Activated CD4-positive, alpha-beta memory T cell treated with anti-CD3 and anti-CD28 coated beads, Interleukin-2, amount 10 ng/mL, durations not matched to agents 7 days and 5 days (primary cell): ENCODE measurements at regions not wholly inside any gene's neighbourhood (a gene's known extent, or its start where the extent isn't known, plus 50 kb on each side); places are given as distances from the start of the nearest gene placed in this dataset.

Experiments used
- CTCF ChIA-PET: fragments of 350-600 bp; sonication (Branson Sonifier 250); formaldehyde crosslinking; loops from one replicate; lab custom pipeline; 2021; ENCODE audit warnings: antibody characterized with exemption, inconsistent platforms; lab: Charles Lee
- POLR2A ChIA-PET: fragments of 350-600 bp; sonication (Branson Sonifier 250); formaldehyde crosslinking; loops from one replicate; lab custom pipeline; 2021; ENCODE audit warnings: antibody characterized with exemption; lab: Charles Lee
- DNase-seq: peaks from one replicate; pipeline ENCODE4 v3.0.0-alpha.2; 2020
- H3K27ac Mint-ChIP-seq: one replicate; pipeline ENCODE4 v1.8.0; 2021; ENCODE audit warnings: mild to moderate bottlenecking, mixed read lengths
- H3K27me3 Mint-ChIP-seq: one replicate; pipeline ENCODE4 v1.8.0; 2021; ENCODE audit warnings: mixed read lengths
- H3K36me3 Mint-ChIP-seq: one replicate; pipeline ENCODE4 v1.8.0; 2021; ENCODE audit warnings: low read depth, mixed read lengths
- H3K4me1 Mint-ChIP-seq: one replicate; pipeline ENCODE4 v1.8.0; 2021; ENCODE audit warnings: mixed read lengths
- H3K4me3 Mint-ChIP-seq: one replicate; pipeline ENCODE4 v1.8.0; 2021; ENCODE audit warnings: mild to moderate bottlenecking, mixed read lengths
- H3K9me3 Mint-ChIP-seq: one replicate; pipeline ENCODE4 v1.8.0; 2021; ENCODE audit warnings: mixed read lengths

DNA sequence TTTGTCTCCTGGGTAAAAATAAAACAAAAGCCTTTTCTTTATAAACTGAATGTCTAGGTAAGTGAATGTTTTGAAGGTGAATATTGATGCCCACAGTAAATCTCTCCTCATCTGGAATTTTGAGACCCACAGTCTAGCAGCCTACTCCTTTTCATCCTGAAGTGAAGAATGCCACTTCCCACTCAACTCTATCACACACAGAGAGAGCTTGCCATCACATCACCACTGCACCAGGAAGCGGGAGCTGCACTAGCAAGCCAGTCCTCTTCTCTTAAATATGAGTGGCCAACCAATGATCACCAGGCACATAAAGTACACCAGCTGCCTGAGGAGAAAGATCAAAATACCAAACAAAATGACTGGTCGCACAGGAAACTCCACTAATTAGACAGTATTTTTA lies 140.8 kb downstream of the MRPL39 start:
- ChIA-PET POLR2A (interaction anchor here (0.8 to 1.5 kb wide), 2 partner anchors 14 to 141 kb away, joined by 3 to 4 read pairs; no protein-coding TSS in a partner anchor), CTCF (interaction anchor here (1.2 to 1.4 kb wide), 2 partner anchors 43 to 81 kb away, joined by 3 read pairs; no protein-coding TSS in a partner anchor)
- peaks cover 37% of the 10 kb centered on the region for H3K4me1 Mint-ChIP-seq
- H3K27me3 Mint-ChIP-seq: no peaks in the 10 kb centered on the region
- no peak overlapping the region for H3K4me3 Mint-ChIP-seq
- H3K27ac Mint-ChIP-seq: no peak overlapping the region
- peaks cover 5% of the 10 kb centered on the region for H3K9me3 Mint-ChIP-seq
- DNase-seq: no peak
- peaks cover 6% of the 10 kb centered on the region for H3K36me3 Mint-ChIP-seq

GRCh38 chr21:25465263-25465662 lies 142.0 kb downstream of the MRPL39 start:
- Mint-ChIP-seq H3K36me3 (peaks cover 6% of the 10 kb centered on the region), H3K27me3 (no peaks in the 10 kb centered on the region), H3K4me3 (no peak overlapping the region), H3K4me1 (peaks cover 42% of the 10 kb centered on the region), H3K9me3 (peaks cover 5% of the 10 kb centered on the region), H3K27ac (no peak overlapping the region)
- POLR2A ChIA-PET: interaction anchor here (0.6 to 1.5 kb wide), 2 partner anchors 21 to 85 kb away, joined by 3 to 4 read pairs; no protein-coding TSS in a partner anchor
- CTCF ChIA-PET: interaction anchor here (1.2 kb wide), 1 partner anchor 79 kb away, joined by 3 read pairs; no protein-coding TSS in a partner anchor
- no peak for DNase-seq

DNA sequence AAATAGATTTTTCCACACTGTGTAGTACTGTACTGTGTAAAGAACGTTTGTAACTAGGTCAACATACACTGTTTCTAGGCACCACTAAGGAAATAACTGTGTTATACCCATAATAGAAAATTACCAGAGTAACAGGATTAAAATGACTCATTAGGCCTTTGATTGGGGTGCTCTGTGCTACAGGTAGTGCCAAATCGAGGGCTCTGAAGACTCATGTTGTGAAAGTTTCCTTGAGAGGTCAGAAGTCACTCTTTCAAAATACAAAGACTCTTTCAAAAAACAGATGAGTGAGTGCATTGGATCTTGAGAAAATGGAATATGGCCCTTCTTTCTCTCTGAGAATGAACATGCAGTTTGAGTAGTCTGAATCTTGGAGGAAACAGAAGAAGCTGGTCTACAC lies 143.0 kb downstream of the MRPL39 start:
- DNase-seq: no peak
- no peak overlapping the region for H3K4me3 Mint-ChIP-seq
- peaks cover 49% of the 10 kb centered on the region for H3K4me1 Mint-ChIP-seq

GRCh38 chr21:25462517-25462971 lies 144.7 kb downstream of the MRPL39 start:
- Mint-ChIP-seq H3K36me3 (peaks cover 6% of the 10 kb centered on the region), H3K4me1 (peaks cover 60% of the 10 kb centered on the region), H3K27ac (peak overlapping the region; percentile 74), H3K9me3 (peaks cover 5% of the 10 kb centered on the region), H3K4me3 (peak overlapping the region; percentile 6), H3K27me3 (no peaks in the 10 kb centered on the region)
- CTCF ChIA-PET: no interaction called here
- DNase-seq: no peak
- POLR2A ChIA-PET: interaction anchor here (1.8 kb wide), 1 partner anchor 106 kb away, joined by 4 read pairs; no protein-coding TSS in a partner anchor

More for the DNA sequence above, 143.0 kb downstream of the MRPL39 start:
- Mint-ChIP-seq H3K27ac (peak overlapping the region; percentile 24), H3K9me3 (peaks cover 5% of the 10 kb centered on the region), H3K36me3 (peaks cover 6% of the 10 kb centered on the region), H3K27me3 (no peaks in the 10 kb centered on the region)
- POLR2A ChIA-PET: interaction anchor here (1.0 to 1.5 kb wide), 2 partner anchors 22 to 25 kb away, joined by 3 to 4 read pairs; no protein-coding TSS in a partner anchor
- CTCF ChIA-PET: no interaction called here

DNA sequence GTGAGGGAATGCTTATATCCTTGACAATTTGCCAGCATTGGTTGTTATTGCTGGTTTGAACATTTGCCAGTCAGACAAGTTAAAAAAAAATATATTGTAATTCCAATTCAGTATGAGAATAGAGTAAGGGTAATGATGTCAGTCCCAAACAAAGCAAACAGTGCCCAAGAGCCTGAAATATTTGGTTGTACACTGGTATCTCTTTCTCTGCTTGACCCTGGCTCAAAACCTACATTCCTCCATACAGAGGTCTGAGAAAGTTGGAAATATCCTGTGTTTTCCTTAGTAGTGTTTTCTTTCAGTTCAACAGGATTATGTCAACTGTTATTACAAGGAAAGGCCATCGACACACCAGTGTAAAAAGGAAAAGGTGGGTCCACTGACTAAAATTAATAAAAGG lies 145.6 kb downstream of the MRPL39 start:
- Mint-ChIP-seq H3K9me3 (peaks cover 2% of the 10 kb centered on the region), H3K36me3 (peaks cover 2% of the 10 kb centered on the region), H3K27me3 (no peaks in the 10 kb centered on the region), H3K27ac (no peak overlapping the region), H3K4me1 (peaks cover 66% of the 10 kb centered on the region), H3K4me3 (no peak overlapping the region)
- ChIA-PET POLR2A (interaction anchor here (0.6 to 1.3 kb wide), 4 partner anchors 28 to 101 kb away, joined by 3 to 4 read pairs (median 3); no protein-coding TSS in a partner anchor), CTCF (no interaction called here)
- DNase-seq: no peak

DNA sequence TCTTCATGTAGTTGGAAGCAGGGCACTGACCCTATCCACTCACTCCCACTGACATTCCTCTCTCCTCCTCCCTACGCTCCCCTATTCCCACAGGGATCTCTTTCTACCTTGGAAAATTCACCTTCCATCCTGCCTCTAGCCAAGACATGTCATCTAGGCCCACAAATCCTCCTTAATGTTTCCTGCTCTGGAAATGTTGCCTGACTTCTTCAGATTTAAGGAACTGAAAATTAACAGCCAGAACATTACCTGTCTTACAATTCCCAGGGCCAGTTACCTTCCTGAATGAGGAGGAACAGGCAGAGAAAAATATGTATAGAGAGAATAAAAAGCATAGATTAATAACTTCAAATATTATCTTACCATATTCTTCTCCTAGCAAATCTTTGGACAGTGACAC lies 147.3 kb downstream of the MRPL39 start:
- ChIA-PET POLR2A (no interaction called here), CTCF (no interaction called here)
- Mint-ChIP-seq H3K4me3 (no peak overlapping the region), H3K4me1 (peaks cover 71% of the 10 kb centered on the region), H3K27ac (peak overlapping the region; percentile 0), H3K9me3 (no peaks in the 10 kb centered on the region), H3K27me3 (no peaks in the 10 kb centered on the region), H3K36me3 (no peaks in the 10 kb centered on the region)
- DNase-seq: no peak

DNA sequence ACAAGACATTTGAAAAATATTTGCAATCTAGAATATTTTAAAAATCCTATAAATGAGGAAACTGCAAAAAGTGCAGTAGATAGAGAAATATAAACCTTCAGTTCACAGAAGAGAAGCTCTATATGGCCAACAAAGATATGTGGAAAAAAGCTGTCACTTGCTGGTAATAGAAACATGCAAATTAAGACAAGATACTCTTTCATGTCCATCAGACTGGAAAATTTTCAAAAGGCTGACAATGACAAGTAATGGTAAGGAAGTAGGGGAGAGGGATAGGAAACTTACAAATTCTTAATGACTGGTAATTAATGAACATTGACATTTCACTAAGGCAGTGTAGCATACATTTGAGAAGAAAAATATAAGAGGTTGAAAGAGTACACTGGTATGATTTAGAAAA lies 147.9 kb downstream of the MRPL39 start:
- Mint-ChIP-seq H3K36me3 (no peaks in the 10 kb centered on the region), H3K27ac (no peak overlapping the region), H3K27me3 (no peaks in the 10 kb centered on the region), H3K4me3 (no peak overlapping the region), H3K4me1 (peaks cover 64% of the 10 kb centered on the region), H3K9me3 (no peaks in the 10 kb centered on the region)
- DNase-seq: no peak
- ChIA-PET POLR2A (no interaction called here), CTCF (no interaction called here)

GRCh38 chr21:25458484-25458883 lies 148.8 kb downstream of the MRPL39 start:
- Mint-ChIP-seq H3K27me3 (no peaks in the 10 kb centered on the region), H3K36me3 (no peaks in the 10 kb centered on the region), H3K4me3 (no peak overlapping the region), H3K4me1 (peaks cover 56% of the 10 kb centered on the region), H3K27ac (peak overlapping the region; percentile 36), H3K9me3 (no peaks in the 10 kb centered on the region)
- CTCF ChIA-PET: no interaction called here
- POLR2A ChIA-PET: interaction anchor here (1.5 kb wide), 1 partner anchor 105 kb away, joined by 4 read pairs; no protein-coding TSS in a partner anchor
- DNase-seq: no peak

- H3K9me3 Mint-ChIP-seq: no peaks in the 10 kb centered on the region
- no peak for DNase-seq
- no peak overlapping the region for H3K4me3 Mint-ChIP-seq
- ChIA-PET CTCF (interaction anchor here (0.7 kb wide), 1 partner anchor 104 kb away, joined by 4 read pairs; no protein-coding TSS in a partner anchor), POLR2A (interaction anchor here (1.5 kb wide), 1 partner anchor 105 kb away, joined by 4 read pairs; no protein-coding TSS in a partner anchor)
- peaks cover 52% of the 10 kb centered on the region for H3K4me1 Mint-ChIP-seq
- no peaks in the 10 kb centered on the region for H3K36me3 Mint-ChIP-seq
- H3K27ac Mint-ChIP-seq: no peak overlapping the region
- H3K27me3 Mint-ChIP-seq: no peaks in the 10 kb centered on the region
These were observed 149.3 kb downstream of the MRPL39 start for GRCh38 chr21:25457946-25458345.

GRCh38 chr21:25457411-25457810 lies 149.9 kb downstream of the MRPL39 start:
- Mint-ChIP-seq H3K4me3 (peak overlapping the region; percentile 63), H3K27me3 (no peaks in the 10 kb centered on the region), H3K4me1 (peaks cover 47% of the 10 kb centered on the region), H3K9me3 (no peaks in the 10 kb centered on the region), H3K27ac (peak overlapping the region; percentile 76), H3K36me3 (no peaks in the 10 kb centered on the region)
- DNase-seq: no peak
- ChIA-PET POLR2A (interaction anchor here (1.0 to 1.6 kb wide), 3 partner anchors 106 to 111 kb away, joined by 3 to 5 read pairs (median 4); no protein-coding TSS in a partner anchor), CTCF (interaction anchor here (0.7 kb wide), 1 partner anchor 105 kb away, joined by 4 read pairs; no protein-coding TSS in a partner anchor)

- no peak overlapping the region for H3K4me3 Mint-ChIP-seq
- H3K4me1 Mint-ChIP-seq: peaks cover 45% of the 10 kb centered on the region
- H3K9me3 Mint-ChIP-seq: no peaks in the 10 kb centered on the region
- CTCF ChIA-PET: interaction anchor here (0.8 to 1.6 kb wide), 2 partner anchors 11 to 97 kb away, joined by 3 to 4 read pairs; no protein-coding TSS in a partner anchor
- H3K36me3 Mint-ChIP-seq: no peaks in the 10 kb centered on the region
- POLR2A ChIA-PET: interaction anchor here (0.7 to 1.6 kb wide), 4 partner anchors 29 to 111 kb away, joined by 3 to 5 read pairs (median 3); no protein-coding TSS in a partner anchor
- no peak for DNase-seq
- H3K27me3 Mint-ChIP-seq: no peaks in the 10 kb centered on the region
- H3K27ac Mint-ChIP-seq: peak overlapping the region; percentile 61
These were observed 150.6 kb downstream of the MRPL39 start for GRCh38 chr21:25456672-25457071.

- CTCF ChIA-PET: interaction anchor here (0.6 kb wide), 1 partner anchor 301 kb away, joined by 3 read pairs; no protein-coding TSS in a partner anchor
- no peak for DNase-seq
- Mint-ChIP-seq H3K9me3 (peaks cover 11% of the 10 kb centered on the region), H3K36me3 (peaks cover 14% of the 10 kb centered on the region), H3K4me1 (peaks cover 25% of the 10 kb centered on the region), H3K27me3 (no peaks in the 10 kb centered on the region), H3K4me3 (no peak overlapping the region), H3K27ac (no peak overlapping the region)
- POLR2A ChIA-PET: no interaction called here
These were observed 153.8 kb downstream of the MRPL39 start for GRCh38 chr21:25453524-25453923.

GRCh38 chr21:25449950-25450349 lies 157.3 kb downstream of the MRPL39 start:
- CTCF ChIA-PET: interaction anchor here (0.9 kb wide), 1 partner anchor 158 kb away, joined by 3 read pairs; no protein-coding TSS in a partner anchor
- Mint-ChIP-seq H3K27ac (no peak overlapping the region), H3K27me3 (no peaks in the 10 kb centered on the region)

More at GRCh38 chr21:25449950-25450349, 157.3 kb downstream of the MRPL39 start:
- DNase-seq: no peak
- Mint-ChIP-seq H3K4me1 (peaks cover 5% of the 10 kb centered on the region), H3K9me3 (peaks cover 17% of the 10 kb centered on the region), H3K4me3 (no peak overlapping the region), H3K36me3 (peaks cover 18% of the 10 kb centered on the region)
- POLR2A ChIA-PET: no interaction called here
